Activated T-cell treated with anti-CD3 and anti-CD28 coated beads for 1 hour (primary cell): ENCODE measurements at regions not wholly inside any gene's neighbourhood (a gene's known extent, or its start where the extent isn't known, plus 50 kb on each side); places are given as distances from the start of the nearest gene placed in this dataset.

ENCODE experiments used
- DNase-seq: peaks from one replicate; pipeline ENCODE4 v3.0.0-alpha.2; 2020; ENCODE audit warnings: low read depth

DNA sequence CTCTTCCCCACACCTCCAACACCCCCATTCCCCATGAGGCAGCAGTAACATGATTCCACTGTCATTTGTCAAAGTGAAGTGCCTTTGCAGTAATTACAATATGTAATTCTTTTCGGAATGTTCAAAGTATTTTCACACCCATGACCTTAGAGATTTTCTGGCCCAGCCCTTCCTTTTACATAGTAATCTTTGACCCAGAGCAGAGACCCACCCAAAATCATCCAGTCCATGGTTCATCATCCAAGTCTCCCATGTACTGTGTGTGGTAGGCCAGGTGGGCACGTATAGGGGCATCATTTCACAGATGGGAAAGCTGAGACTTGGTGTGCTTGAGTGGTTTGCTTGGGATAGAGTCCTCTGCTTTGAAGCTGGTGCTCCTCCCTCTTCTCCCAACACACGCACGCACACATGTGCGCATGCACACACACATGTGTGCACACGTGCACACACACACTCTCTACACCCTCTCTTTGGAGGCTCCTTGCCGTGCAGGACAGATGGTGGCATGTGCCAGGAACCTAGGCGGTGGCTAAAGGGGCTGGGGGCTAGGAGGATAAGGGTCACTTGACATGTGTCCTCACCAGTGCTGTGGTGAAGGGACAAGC is 284.7 kb upstream of the ROPN1 start:
- no peak for DNase-seq

DNA sequence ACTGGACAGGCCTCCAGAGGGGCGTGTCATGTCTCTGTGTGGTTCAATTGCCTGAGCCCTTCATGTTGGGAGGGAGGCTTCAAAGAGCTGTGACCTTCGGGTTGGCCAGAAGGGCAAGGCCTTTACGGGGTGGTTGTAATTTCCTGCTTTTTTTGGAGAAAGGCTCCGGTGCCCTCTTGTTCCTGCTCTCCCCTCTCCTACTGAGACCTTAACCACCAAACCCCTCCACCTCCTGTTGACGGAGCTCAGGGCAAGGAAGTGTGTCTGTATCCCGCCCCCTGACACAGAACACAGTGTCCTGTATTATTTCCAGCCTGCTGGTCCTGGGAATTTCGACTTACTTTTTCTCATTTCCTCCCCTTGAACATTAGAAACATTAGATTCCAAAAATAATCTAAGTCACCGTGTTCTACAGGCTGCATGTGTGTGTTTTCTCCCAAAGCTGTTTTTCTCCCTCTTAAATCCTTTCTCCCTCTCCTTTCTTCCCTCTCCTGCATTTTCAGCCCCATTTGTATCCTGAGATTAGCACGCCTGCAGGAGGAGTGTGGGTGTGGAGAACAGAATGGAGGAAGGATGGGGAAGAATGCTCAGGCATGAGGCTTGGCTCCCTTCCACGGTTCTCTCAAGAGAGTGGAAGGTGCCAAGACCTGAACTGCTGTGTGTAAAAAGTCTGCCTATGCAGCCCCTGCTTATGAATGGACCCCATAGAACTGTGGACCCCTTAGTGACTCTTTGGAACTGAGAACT is 285.4 kb upstream of the ROPN1 start:
- no peak for DNase-seq

GRCh38 chr3:124281453-124282316 is 289.8 kb upstream of the ROPN1 start:
- no peak for DNase-seq

GRCh38 chr3:124282751-124283651 is 291.1 kb upstream of the ROPN1 start:
- DNase-seq: no peak

DNA sequence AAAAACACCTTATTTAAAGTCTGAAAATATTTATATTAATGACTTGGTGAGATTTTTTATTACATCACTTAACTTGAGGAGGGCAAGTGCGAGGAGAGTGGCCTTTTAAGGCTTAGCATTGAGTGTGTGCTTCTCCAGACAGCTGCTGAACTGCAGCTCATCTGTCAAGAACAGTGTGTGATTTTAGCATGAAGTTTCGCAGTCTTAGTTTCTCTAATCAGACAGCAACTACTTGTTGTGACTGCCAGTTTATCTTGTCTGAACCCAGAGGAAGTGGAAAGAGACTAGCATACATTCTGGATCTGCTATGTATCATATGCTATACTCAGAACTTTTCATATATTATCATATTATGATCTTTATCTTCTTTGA is 291.7 kb upstream of the ROPN1 start:
- no peak for DNase-seq

DNA sequence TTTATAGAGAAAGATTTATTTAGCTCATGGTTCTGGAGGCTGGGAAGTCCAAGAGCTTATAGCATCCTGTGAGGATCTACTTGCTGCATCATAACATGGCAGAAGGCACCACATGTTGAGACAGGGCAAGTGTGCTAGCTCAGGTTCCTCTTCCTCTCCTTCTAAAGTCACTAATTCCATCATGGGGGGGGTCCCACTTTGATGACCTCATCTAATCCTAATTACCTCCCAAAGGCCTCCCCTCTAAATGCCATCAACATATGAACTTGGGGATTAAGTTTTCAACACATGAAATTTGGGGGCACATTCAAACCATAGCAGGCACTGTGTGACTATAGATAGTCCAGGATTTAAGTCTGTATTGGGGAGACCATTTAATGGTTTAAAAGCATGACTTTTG is 297.1 kb upstream of the ROPN1 start:
- no peak for DNase-seq

DNA sequence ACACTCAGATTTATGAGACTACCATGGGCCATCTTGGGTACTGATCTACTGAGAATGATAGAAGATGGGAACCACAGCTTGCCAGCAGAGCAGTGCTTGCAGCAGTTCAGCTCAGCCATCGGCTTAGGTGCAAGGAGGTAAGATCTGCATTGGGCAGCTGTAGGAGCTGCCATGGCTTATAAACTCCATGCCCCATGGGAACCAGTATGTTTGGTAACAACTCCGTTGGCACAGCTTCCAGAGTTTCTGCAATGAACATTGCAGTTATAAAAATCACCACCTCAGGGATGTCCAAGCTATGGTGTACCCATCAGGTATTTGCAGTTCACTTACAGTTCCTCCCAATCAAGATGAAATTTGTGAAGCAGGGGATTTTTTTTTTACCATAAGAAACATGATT is 299.1 kb upstream of the ROPN1 start:
- no peak for DNase-seq

DNA sequence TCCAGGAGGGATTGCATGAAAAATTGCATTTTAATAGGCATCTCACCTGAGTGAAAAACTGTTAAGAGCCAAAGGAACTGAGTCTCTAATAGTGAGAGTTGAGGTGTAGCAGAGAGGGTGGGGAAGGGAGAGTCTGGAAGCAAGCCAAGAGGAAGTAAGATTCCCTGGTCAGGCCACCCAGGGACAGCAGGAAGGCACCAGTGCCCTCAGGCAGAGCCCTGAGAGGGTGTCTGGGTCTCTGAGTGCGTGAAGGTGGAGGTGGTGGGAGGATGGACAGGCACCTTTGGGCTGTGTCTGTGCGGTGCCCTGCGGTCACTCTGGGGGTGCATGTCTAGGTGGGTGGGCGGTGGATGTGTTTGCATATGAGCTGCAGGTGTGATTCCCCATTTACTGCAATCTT is 300.4 kb upstream of the ROPN1 start:
- no peak for DNase-seq

DNA sequence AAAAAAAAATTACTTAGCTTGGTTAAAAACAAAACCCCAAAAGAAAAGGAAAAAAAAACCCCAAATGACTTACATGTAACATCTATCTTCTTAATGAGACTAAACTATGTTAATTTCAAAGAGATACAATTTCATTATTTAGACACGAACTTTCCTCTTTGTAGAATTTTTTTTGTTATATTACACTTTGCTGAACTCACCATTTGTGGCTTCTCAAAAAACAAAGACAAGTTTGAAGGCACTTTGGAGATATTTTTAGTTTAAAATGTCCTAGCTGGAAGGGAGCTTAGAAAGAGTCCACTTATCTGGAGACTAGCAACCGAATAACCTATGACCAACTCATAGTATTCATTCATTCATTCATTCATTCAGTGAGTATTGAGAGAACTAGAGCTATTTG is 301.7 kb upstream of the ROPN1 start:
- no peak for DNase-seq

GRCh38 chr3:124295362-124295761 is 303.4 kb upstream of the ROPN1 start:
- no peak for DNase-seq

DNA sequence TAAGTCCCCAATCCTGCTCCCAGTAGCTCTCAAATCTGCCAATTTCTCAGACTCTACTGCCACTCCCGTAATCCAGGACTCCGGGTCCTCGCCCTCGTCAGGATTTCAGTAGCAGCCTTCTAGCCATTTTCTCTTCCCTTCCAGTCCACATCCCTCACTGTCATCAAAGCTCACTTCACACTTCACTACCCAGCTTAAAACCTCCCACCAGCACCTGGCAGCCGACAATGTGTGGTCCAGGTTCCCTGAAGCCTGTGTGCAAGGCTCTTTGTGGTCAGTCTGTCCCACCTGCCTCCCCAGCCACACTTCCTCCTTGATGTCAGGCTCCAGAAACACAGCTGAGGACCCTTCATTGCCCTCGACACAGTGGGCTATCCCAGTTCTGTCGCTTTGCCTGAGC is 304.5 kb upstream of the ROPN1 start:
- no peak for DNase-seq

- DNase-seq: no peak
Observed at GRCh38 chr3:124297062-124297980, 305.4 kb upstream of the ROPN1 start.

DNA sequence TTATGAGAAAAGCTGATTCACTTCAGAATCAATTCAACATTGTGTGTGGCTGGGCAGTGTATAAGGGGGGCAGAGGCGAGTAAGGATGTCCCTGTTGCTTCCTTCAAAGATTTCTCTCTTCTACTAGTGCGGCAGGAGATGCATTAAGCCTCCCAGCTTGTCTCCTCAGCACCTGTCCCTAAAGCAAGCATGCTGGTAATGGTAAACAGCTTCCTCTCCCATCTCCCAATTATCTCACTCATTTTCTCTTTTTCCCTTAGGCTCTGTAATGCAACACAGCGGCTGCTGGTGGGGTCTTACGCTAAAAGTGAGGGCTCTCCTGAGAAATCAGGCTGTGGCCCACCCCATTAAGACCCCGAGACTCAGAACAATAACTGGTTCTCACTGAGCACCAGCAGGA is 306.4 kb upstream of the ROPN1 start:
- no peak for DNase-seq

- DNase-seq: no peak
Observed at GRCh38 chr3:124298951-124299350, 307.0 kb upstream of the ROPN1 start.

GRCh38 chr3:124299831-124300230 is 307.9 kb upstream of the ROPN1 start:
- no peak for DNase-seq

- no peak for DNase-seq
Observed at GRCh38 chr3:124300416-124300815, 308.5 kb upstream of the ROPN1 start.

DNA sequence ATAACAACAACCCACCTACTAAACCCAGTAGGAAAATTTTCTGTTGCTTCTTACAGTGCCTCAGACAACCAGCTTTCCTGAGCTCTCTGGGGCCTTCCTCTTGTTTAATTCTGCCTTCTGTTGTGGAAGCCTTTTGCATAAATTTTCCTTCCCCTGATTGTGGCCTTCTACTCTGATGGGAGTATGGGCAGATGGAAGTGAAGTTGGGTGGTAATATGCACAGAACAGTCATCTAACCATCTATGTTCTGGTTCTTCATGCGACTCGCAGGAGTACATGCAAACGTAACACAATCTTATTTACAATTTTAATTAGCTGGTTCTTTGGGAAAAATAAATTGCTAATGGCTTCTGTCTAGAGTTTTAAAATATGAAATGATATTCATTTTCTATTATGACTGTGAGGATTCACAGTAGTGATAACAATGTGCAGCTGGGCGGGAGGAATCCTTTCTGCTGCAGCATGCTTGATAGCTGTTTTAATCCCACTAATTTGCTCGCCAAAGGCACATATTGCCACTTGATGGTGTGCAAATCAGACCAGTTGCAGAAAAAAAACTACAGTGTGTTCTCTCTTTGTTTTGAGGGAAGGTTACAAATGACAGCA is 311.5 kb upstream of the ROPN1 start:
- no peak for DNase-seq

DNA sequence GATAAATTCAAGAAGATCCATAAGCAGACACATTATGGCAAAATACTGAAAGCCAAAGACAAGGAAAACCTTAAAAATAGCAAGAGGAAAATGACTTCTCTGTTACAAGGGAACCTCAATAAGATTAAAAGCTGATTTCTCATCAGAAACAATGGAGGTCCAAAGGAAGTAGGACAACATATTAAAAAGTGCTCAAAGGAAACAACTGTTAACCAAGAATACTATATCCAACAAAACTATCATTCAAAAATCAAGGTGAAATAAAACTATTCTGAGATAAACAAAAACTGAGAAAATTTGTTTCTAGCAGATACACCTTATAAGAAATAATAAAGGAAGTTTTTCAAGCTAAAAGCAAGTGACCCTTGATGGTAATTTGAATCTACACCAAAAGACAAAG is 314.7 kb upstream of the ROPN1 start:
- no peak for DNase-seq

GRCh38 chr3:124313621-124314020 is 321.7 kb upstream of the ROPN1 start:
- DNase-seq: no peak

DNA sequence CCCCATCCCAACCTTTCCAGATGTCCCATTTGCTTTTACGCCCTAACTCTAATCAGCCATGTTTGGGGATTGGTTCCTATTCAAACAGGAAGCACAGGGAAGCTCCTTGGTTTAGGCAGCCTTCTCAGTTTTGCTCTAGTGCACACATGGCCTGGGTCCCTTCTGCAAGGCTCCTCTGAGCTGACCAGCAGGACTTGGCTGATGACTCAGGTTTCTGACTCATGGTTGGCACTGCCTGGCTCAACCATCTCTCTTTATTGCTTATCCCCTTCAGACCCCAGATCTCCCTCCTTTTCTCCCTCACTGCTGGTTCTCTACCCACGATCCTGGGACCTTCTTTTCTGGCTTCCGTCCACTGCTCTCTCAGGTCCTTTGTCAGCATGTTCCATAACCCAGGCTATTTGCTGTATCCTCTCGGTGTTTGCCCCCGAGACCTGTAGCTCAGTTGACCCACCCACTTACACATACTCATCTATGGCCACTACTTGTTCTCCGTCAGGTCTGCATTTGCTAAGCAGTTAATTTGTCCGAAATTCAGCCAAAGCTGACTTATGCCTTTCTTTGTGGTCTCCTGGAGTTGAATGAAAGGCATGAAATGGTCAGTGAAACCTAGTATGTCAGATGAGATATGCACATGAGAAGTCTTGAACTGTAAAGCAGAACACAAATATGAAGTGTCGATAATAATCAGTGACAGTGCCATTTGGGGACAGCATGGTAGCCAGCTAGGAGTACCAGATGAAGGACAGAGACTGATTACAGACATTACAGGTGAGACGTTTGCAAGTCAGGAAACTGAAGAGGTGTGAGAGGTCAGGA is 323.5 kb upstream of the ROPN1 start:
- DNase-seq: no peak
